ENCODE measurements at regions not wholly inside any gene's neighbourhood (a gene's known extent, or its start where the extent isn't known, plus 50 kb on each side); places are given as distances from the start of the nearest gene placed in this dataset.

GRCh38 chrX:142686653-142687283, 339.0 kb upstream of the SPANXN4 start:
- H3K27me3 ChIP-seq = no peaks in the 10 kb centered on the region
- H3K4me1 ChIP-seq (ENCODE audit: low read depth) = no peaks in the 10 kb centered on the region
- no peaks in the 10 kb centered on the region for H3K36me3 ChIP-seq
- H3K9me3 ChIP-seq (ENCODE audit: low read depth) = no peaks in the 10 kb centered on the region
- no peak overlapping the region for H3K4me3 ChIP-seq
- no peak for TF ChIP-seq CTCF (IDR thresholded peaks at IDR 0.05; ENCODE audit: low read depth, low read length)
- DNase-seq (ENCODE audit: low read depth in 1 of 2, low spot score in 1 of 2) = no peak
- H3K27ac ChIP-seq = no peak overlapping the region

GRCh38 chrX:142686206-142686605, 339.5 kb upstream of the SPANXN4 start:
- Histone ChIP-seq H3K27me3 (no peaks in the 10 kb centered on the region), H3K4me3 (no peak overlapping the region), H3K9me3 (ENCODE audit: low read depth) (no peaks in the 10 kb centered on the region), H3K36me3 (no peaks in the 10 kb centered on the region), H3K4me1 (ENCODE audit: low read depth) (no peaks in the 10 kb centered on the region), H3K27ac (no peak overlapping the region)
- TF ChIP-seq CTCF (IDR thresholded peaks at IDR 0.05; ENCODE audit: low read depth, low read length) = no peak
- no peak for DNase-seq (ENCODE audit: low read depth in 1 of 2, low spot score in 1 of 2)

- no peak for DNase-seq (ENCODE audit: low read depth in 1 of 2, low spot score in 1 of 2)
- Histone ChIP-seq H3K4me3 (no peak overlapping the region), H3K9me3 (ENCODE audit: low read depth) (no peaks in the 10 kb centered on the region), H3K4me1 (ENCODE audit: low read depth) (no peaks in the 10 kb centered on the region), H3K27me3 (no peaks in the 10 kb centered on the region), H3K27ac (no peak overlapping the region), H3K36me3 (no peaks in the 10 kb centered on the region)
- TF ChIP-seq CTCF (IDR thresholded peaks at IDR 0.05; ENCODE audit: low read depth, low read length) = no peak
These were observed 345.7 kb upstream of the SPANXN4 start for GRCh38 chrX:142680038-142680437.

- Histone ChIP-seq H3K9me3 (ENCODE audit: low read depth) (no peaks in the 10 kb centered on the region), H3K27ac (no peak overlapping the region), H3K27me3 (no peaks in the 10 kb centered on the region), H3K4me3 (no peak overlapping the region), H3K36me3 (no peaks in the 10 kb centered on the region), H3K4me1 (ENCODE audit: low read depth) (no peaks in the 10 kb centered on the region)
- no peak for DNase-seq (ENCODE audit: low read depth in 1 of 2, low spot score in 1 of 2)
- TF ChIP-seq CTCF (IDR thresholded peaks at IDR 0.05; ENCODE audit: low read depth, low read length) = no peak
These were observed 354.7 kb upstream of the SPANXN4 start for GRCh38 chrX:142671036-142671435.

DNA sequence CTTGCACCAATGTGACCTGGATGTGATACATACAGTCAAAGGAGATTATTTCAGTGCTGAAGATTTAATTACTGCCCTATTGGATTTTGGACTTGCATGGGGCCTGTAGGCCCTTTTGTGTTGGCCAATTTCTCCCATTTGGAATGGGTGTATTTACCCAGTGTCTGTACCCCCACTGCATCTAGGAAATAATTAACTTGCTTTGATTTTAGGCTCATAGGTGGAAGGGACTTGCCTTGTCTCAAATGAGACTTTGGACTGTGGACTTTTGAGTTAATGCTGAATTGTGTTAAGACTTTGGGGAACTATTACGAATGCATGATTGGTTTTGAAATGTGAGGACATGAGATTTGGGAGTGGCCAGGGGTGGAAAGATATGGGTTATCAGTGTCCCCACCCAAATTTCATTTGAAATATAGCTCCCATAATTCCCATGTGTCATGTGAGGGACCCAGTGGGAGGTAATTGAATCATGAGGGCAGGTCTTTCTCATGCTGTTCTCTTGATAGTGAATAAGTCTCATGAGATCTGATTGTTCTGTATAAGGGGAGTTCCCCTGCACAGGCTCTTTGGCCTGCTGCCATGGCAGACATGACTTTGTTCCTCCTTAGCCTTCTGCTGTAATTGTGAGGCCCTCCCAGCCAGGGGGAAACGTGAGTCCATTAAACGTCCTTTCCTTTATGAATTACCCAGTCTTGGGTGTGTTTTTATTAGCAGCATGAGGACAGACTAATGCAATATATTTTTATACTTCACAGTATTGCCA, 362.2 kb upstream of the SPANXN4 start:
- H3K27ac ChIP-seq = no peak overlapping the region
- no peaks in the 10 kb centered on the region for H3K9me3 ChIP-seq (ENCODE audit: low read depth)
- DNase-seq (ENCODE audit: low read depth in 1 of 2, low spot score in 1 of 2) = no peak
- H3K36me3 ChIP-seq = no peaks in the 10 kb centered on the region
- H3K27me3 ChIP-seq = no peaks in the 10 kb centered on the region
- H3K4me3 ChIP-seq = no peak overlapping the region
- no peaks in the 10 kb centered on the region for H3K4me1 ChIP-seq (ENCODE audit: low read depth)
- TF ChIP-seq CTCF (IDR thresholded peaks at IDR 0.05; ENCODE audit: low read depth, low read length) = no peak

Measured in cardiac muscle cell (in vitro differentiated cells and primary cell).